GM12891 (cell line): ENCODE measurements at regions not wholly inside any gene's neighbourhood (a gene's known extent, or its start where the extent isn't known, plus 50 kb on each side); places are given as distances from the start of the nearest gene placed in this dataset.

Source experiments
- DNase-seq: peaks from one replicate; pipeline ENCODE4 v3.0.0; 2011; ENCODE audit warnings: low spot score; ENCODE audit not compliant: insufficient read length
- FAIRE-seq: peaks from 2 replicates; lab custom pipeline; 2011; peaks lifted over from hg19 to GRCh38; lab: Jason Lieb, UNC
- PAX5 ChIP-seq: IDR thresholded peaks from 2 replicates; pipeline ENCODE4 v1.6.1; 2011; ENCODE audit warnings: low read length, moderate library complexity, mild to moderate bottlenecking; ENCODE audit not compliant: insufficient read depth, severe bottlenecking
- POLR2A ChIP-seq: IDR thresholded peaks from 2 replicates; pipeline ENCODE4 v1.6.1; 2011; ENCODE audit warnings: low read depth, low read length, control low read depth
- POLR2AphosphoS5 ChIP-seq: IDR thresholded peaks from 2 replicates; pipeline ENCODE4 v1.6.1; 2011; ENCODE audit warnings: low read depth, low read length, control low read depth
- POU2F2 ChIP-seq: IDR thresholded peaks from 2 replicates; pipeline ENCODE4 v1.6.1; 2011; ENCODE audit warnings: low read depth, mild to moderate bottlenecking, control low read depth, low read length, moderate library complexity
- SPI1 ChIP-seq: IDR thresholded peaks from 2 replicates; pipeline ENCODE4 v1.6.1; 2011; ENCODE audit warnings: low read depth, low read length, control low read depth
- TAF1 ChIP-seq: IDR thresholded peaks from 2 replicates; pipeline ENCODE4 v1.6.1; 2011; ENCODE audit warnings: low read depth, low read length, control low read depth

DNA sequence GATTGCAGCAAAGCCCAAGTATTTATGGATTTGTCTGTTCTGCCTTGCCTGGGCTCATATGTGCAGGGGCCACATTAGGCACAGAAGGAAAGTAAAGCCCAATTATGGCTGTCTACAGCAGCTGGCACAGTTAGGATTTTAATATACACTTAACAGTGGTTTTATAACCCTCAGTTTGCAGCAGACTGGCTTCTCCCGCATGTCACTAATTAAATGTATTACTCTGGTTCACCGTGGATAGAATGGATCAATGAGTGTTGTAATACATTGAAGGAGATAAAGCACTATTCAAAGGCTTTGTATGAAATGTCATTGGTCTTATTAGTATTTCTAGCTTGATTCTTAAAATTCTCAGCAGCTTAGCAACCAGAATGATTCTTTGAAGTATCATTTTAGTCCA, 320.2 kb downstream of the KCNS3 start:
- no peak for FAIRE-seq
- no peak for DNase-seq
- TF ChIP-seq PAX5, result no peak

DNA sequence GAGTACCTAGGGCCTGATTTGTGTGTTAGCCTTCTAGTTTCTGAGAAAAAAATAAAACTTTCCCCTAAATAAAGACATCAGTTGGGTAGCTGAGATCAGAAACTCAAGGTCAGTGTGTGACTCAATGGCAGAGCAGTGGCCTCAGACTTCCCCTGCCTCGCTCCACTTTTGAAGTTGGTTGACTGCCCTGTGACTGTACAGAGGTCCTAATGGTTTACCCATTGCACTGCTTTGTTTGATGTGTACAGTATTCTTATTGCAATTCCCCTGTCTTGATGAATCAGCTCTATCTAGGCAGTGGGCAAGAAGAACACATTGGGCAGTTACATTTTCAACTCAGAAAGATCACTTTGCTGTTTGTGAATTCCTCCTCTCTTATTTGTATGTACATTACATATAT, 315.7 kb downstream of the KCNS3 start:
- DNase-seq (no peak), FAIRE-seq (no peak)
- TF ChIP-seq POLR2A (no peak), SPI1 (no peak), POU2F2 (no peak)

DNA sequence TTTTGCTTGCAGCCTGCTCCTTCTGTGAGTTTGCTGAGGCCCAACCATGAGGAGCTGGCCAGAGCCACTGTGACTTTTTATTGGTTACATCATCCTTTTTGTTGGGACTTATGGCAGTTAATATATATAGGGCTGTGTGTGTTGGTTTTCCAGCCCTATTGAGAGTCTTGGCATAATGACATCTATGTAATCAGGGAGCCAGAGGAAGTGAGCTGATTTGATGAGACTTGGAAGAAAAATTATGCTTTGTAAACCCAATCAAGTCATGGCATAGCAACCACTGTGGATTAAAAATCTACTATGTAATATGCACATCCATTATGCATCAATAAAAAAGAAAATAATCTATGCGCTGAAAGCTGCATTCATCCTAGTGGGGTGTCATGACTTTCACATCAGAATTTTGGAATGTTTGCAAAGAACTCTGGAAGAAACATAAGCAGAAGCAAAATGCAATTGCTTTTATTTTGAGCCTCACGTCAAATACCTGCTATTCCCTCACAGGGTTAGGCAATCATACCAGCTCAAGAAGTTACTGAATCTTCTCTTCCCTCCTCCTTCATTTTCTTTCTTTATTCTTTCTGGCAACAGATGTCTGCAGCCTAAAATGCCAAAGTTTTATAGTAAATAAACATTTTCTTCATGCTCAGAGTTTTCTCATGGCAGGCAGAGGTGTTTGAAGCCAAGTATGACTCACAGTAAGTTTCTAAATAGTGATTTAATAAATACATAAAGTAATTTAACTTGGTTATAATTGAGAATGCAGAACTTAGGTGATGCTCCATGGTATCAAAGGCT, 308.5 kb downstream of the KCNS3 start:
- DNase-seq, result no peak

DNA sequence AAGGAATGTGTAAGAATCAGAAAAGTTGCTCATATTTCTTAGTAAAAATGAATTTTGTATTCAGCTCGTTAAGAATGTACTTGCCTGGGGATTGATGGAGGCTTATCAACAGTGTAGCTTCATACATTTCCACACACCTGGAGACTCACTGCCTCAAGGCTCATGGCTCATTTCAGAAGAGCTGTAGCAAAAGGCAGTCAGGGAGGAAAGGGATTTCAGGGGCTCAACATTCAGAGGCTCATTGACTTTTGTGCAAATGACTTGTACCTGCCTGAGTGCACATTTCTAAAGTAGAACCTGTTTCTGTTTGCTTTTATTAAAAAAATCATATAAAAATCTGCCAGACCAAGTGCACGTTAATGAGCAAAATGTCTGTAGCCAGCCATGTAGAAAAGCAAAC, 304.4 kb downstream of the KCNS3 start:
- TF ChIP-seq PAX5 (no peak), POLR2A (no peak), POU2F2 (no peak), SPI1 (no peak), TAF1 (no peak), POLR2AphosphoS5 (no peak)
- DNase-seq (no peak), FAIRE-seq (no peak)

More for the DNA sequence above, 308.5 kb downstream of the KCNS3 start:
- FAIRE-seq, result no peak
- TF ChIP-seq TAF1, result no peak
- no peak for TF ChIP-seq PAX5
- no peak for TF ChIP-seq SPI1
- TF ChIP-seq POLR2AphosphoS5, result no peak
- no peak for TF ChIP-seq POU2F2
- TF ChIP-seq POLR2A, result no peak

DNA sequence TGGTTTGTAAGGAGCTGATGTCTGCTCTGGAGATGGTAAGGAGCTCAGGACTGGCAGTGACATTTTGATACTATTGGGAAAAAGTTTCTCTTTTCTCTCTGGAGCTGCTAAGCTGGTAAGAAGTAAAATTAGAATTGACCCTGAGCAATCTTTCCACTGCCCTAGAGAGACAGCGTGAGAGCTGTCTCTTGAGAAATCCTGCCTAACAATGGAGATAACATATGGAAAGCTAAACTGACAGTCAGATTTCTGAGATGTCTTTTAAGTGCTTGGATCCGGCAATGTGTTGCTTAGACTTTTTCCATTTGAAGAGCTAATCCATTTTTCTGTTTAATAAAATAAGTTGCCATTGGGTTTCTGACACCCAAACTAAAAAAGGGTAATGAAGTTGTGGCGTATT, 302.4 kb downstream of the KCNS3 start:
- TF ChIP-seq SPI1, result no peak
- no peak for TF ChIP-seq POLR2A
- TF ChIP-seq POLR2AphosphoS5, result no peak
- no peak for TF ChIP-seq PAX5
- no peak for TF ChIP-seq POU2F2
- no peak for TF ChIP-seq TAF1
- no peak for DNase-seq
- no peak for FAIRE-seq

DNA sequence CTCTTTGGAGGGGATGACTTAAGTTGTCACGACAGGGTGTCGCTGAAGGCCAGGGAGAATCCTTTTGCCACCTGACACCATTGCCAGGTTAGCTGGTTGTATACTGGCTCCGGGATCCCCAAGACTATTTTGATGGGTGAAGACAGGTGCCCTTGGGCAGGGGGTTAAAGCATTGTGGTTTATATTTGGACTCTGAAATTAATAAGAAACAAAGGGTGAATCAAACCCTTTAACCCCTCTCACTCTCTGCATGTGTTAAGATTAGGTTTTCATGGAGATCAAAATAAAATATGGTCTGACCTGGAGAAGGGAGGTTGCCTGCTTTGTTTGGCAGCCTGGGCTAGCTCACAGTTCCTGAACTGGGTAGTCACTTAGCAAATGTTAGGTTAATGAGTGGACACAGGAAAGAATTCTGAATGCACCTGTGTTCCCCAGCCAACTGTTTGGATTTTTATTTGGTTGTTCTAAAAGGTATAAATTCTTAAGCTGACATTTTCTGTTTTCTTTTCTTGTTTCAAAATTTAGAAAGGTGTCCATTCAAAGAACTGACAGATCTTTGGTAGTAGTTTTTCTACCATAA, 301.7 kb downstream of the KCNS3 start:
- TF ChIP-seq POU2F2 (no peak), TAF1 (no peak), SPI1 (no peak), POLR2AphosphoS5 (no peak), POLR2A (no peak), PAX5 (no peak)
- DNase-seq (no peak), FAIRE-seq (no peak)

DNA sequence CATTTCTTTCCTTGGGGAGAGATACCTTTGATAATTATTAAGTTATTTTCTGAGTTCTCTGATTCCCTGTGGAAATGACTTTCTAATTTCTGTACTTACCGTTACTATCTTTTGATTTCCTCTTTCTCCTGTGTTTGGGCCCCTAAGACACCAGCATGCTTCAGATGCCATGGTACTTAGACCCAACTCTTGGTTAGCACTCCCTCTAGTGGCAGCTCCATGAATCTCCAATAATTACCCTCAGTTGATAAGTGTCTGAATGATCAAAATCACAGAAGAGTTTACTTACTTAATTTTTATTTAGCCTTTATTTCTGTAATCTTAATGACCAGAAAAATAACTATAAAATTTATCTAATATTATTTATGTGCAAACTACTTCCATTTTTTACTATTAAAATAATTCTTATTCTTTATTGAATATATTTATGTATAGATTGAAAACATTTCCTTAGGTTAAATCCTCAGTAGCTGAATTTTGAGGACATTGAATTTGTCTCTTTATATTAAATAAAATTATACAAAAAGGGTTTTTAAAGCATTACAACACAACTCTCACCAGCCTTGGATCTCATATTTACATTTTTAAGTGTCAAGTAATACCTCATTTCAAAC, 300.4 kb downstream of the KCNS3 start:
- TF ChIP-seq POLR2A (no peak), POU2F2 (no peak), SPI1 (no peak), PAX5 (no peak), POLR2AphosphoS5 (no peak), TAF1 (no peak)
- DNase-seq, result peak; percentile 28
- no peak for FAIRE-seq

DNA sequence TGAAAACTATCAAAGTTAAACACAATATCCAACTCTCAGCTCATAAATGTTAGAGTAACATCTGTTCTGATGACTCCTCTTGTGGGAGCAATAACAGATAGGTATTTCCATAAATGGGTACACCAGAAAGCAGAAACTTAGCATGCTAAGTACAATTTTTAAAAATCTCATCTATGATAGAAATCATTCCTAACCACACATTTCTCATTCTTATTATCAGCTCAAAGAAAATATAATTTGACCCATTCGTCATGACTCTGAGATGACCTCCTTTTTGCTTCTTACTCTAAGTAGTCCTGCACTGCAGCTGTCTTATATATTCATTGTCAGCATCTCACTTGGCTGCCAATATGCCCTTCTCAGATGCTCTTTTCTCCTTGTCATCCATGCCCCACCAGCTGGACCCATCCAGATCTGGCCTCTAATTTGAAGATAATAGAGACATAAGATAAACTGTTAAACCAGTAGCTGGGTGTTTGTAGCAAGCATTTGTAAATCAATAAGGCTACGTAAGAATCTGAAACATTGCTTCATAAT, 298.3 kb downstream of the KCNS3 start:
- TF ChIP-seq PAX5, result no peak
- no peak for TF ChIP-seq POLR2AphosphoS5
- no peak for TF ChIP-seq TAF1
- TF ChIP-seq POU2F2, result no peak
- TF ChIP-seq POLR2A, result no peak
- TF ChIP-seq SPI1, result no peak
- FAIRE-seq, result no peak
- DNase-seq, result no peak

DNA sequence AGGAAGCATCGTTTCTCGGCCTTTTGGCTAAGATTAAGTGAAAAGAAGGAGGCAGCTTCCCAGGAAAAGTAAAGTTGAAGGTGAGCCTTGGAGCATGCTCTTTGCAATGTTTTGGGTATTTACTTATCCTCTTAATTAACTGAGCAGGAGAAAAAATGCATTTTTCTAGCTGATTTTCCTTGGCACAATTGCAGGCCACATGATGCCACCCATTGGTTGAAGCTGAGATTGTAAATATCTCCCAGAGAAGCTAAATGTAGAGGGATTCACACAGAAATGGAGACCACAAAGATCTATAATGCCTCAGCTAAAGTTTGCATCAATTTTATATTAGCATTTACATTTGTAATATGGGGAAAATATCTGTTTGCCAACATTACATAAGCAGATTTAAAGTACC, 294.1 kb downstream of the KCNS3 start:
- DNase-seq (no peak), FAIRE-seq (no peak)
- TF ChIP-seq POU2F2 (no peak), POLR2AphosphoS5 (no peak), POLR2A (no peak), SPI1 (no peak), PAX5 (no peak), TAF1 (no peak)
